ENCODE measurements at regions not wholly inside any gene's neighbourhood (a gene's known extent, or its start where the extent isn't known, plus 50 kb on each side); places are given as distances from the start of the nearest gene placed in this dataset.
"Not testable (repeated sequence)": the region's sequence is repeated elsewhere in the genome, so short reads cannot be mapped to it uniquely, and the experiment has no call there.

DNA sequence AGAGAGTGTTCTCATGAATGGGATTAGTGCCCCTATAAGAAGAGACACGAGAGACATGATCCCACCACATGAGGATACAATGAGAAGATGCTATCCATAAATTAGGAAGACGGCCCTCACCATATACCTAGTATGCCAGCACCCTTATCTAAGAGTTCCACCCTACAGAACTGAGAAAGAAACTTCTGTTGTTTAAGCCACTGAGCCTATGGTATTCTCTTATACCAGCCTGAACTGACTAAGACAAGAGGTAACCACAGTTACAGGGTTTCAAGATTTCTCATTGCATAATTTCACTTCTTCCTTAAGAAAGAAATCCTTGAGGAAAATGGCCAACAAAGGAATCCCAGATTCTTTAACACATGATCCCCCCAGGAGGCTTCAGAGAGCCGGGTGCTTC, 412.4 kb downstream of the NTRK2 start:
- DNase-seq (ENCODE audit: low spot score): no peak
- no peaks in the 10 kb centered on the region for H3K27me3 ChIP-seq
- TF ChIP-seq, protein P1, sequence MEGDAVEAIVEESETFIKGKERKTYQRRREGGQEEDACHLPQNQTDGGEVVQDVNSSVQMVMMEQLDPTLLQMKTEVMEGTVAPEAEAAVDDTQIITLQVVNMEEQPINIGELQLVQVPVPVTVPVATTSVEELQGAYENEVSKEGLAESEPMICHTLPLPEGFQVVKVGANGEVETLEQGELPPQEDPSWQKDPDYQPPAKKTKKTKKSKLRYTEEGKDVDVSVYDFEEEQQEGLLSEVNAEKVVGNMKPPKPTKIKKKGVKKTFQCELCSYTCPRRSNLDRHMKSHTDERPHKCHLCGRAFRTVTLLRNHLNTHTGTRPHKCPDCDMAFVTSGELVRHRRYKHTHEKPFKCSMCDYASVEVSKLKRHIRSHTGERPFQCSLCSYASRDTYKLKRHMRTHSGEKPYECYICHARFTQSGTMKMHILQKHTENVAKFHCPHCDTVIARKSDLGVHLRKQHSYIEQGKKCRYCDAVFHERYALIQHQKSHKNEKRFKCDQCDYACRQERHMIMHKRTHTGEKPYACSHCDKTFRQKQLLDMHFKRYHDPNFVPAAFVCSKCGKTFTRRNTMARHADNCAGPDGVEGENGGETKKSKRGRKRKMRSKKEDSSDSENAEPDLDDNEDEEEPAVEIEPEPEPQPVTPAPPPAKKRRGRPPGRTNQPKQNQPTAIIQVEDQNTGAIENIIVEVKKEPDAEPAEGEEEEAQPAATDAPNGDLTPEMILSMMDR (IDR thresholded peaks at IDR 0.05): no peak
- no peaks in the 10 kb centered on the region for H3K9me3 ChIP-seq
- H3K4me1 ChIP-seq: no peaks in the 10 kb centered on the region
- H3K27ac ChIP-seq: no peak overlapping the region
- H3K4me3 ChIP-seq: no peak overlapping the region
- no peaks in the 10 kb centered on the region for H3K36me3 ChIP-seq

DNA sequence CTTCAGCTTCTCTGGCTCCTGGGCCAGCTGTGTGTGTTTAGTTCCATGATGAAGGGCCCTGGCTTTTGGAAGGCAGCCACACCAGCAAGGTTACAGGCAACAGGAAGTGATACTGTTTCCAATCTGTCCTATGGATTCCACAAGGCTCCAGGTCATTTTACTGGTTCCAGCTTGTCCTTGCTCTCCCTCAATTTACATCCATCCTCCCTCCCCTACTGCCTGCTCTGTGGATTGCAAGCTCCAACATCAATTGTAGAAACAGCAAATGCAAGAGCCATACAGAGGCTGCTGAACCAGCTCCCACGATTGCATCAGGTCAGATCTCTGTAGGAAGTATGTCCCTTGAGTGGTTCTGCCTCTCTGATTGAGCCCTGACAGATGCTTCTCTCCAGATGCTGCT, 409.8 kb downstream of the NTRK2 start:
- TF ChIP-seq, protein P1 (IDR thresholded peaks at IDR 0.05): no peak
- no peaks in the 10 kb centered on the region for H3K36me3 ChIP-seq
- H3K4me3 ChIP-seq: no peak overlapping the region
- no peaks in the 10 kb centered on the region for H3K27me3 ChIP-seq
- DNase-seq (ENCODE audit: low spot score): no peak
- no peaks in the 10 kb centered on the region for H3K4me1 ChIP-seq
- no peaks in the 10 kb centered on the region for H3K9me3 ChIP-seq
- no peak overlapping the region for H3K27ac ChIP-seq

DNA sequence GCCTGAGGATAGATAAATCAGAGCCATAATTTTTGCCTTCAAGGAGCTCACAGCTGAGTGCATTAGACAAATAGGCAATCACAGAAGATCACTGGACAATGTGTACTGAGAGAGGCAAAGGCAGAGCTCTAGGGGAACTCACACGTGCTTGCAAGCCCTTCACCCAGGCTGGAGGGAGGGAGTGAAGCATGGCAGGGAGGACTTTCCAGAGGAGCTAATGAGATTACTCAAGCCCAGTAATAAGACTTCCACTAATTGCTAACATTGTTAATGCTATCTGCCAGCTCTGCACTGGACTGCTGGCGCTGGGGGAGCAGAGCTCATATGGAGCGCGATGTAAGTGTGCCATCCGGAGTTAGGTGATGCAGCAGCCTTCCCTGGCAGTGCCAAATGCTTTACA, 408.4 kb downstream of the NTRK2 start:
- H3K9me3 ChIP-seq: no peaks in the 10 kb centered on the region
- no peaks in the 10 kb centered on the region for H3K27me3 ChIP-seq
- TF ChIP-seq, protein P1 (IDR thresholded peaks at IDR 0.05): no peak
- DNase-seq (ENCODE audit: low spot score): no peak
- no peaks in the 10 kb centered on the region for H3K36me3 ChIP-seq
- no peak overlapping the region for H3K27ac ChIP-seq
- H3K4me1 ChIP-seq: no peaks in the 10 kb centered on the region
- H3K4me3 ChIP-seq: no peak overlapping the region

DNA sequence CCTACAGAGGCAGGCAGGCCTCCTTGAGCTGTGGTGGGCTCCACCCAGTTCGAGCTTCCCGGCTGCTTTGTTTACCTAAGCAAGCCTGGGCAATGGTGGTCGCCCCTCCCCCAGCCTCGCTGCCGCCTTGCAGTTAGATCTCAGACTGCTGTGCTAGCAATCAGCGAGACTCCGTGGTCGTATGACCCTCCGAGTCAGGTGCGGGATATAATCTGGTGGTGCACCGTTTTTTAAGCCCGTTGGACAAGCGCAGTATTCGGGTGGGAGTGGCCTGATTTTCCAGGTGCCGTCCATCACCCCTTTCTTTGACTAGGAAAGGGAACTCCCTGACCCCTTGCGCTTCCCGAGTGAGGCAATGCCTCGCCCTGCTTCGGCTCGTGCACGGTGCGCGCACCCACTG, 407.6 kb downstream of the NTRK2 start:
- not testable (repeated sequence) for H3K36me3 ChIP-seq; H3K4me1 ChIP-seq; H3K27ac ChIP-seq; H3K9me3 ChIP-seq; H3K27me3 ChIP-seq; DNase-seq (ENCODE audit: low spot score); H3K4me3 ChIP-seq
